DMS114 treated with DMSO at 0.1 percent for 48 hours (cell line): ENCODE measurements at regions not wholly inside any gene's neighbourhood (a gene's known extent, or its start where the extent isn't known, plus 50 kb on each side); places are given as distances from the start of the nearest gene placed in this dataset.

Experiments used
- DNase-seq: peaks from one replicate; lab custom pipeline; 2025; ENCODE audit not compliant: unreplicated experiment; lab: John Stamatoyannopoulos, UW

- no peak for DNase-seq
Measured at GRCh38 chr2:176597916-176598315, 328.7 kb downstream of the MTX2 start.

GRCh38 chr2:176598351-176598750 is 329.1 kb downstream of the MTX2 start:
- DNase-seq: no peak

GRCh38 chr2:176599796-176600485 is 330.7 kb downstream of the MTX2 start:
- DNase-seq: no peak

- no peak for DNase-seq
Measured at GRCh38 chr2:176601066-176601465, 331.8 kb downstream of the MTX2 start.

GRCh38 chr2:176612036-176612435 is 342.8 kb downstream of the MTX2 start:
- no peak for DNase-seq

- DNase-seq: no peak
Measured at GRCh38 chr2:176612736-176613135, 343.5 kb downstream of the MTX2 start.

- no peak for DNase-seq
Measured at GRCh38 chr2:176613323-176613987, 344.2 kb downstream of the MTX2 start.

GRCh38 chr2:176614049-176614448 is 344.8 kb downstream of the MTX2 start:
- DNase-seq: no peak

- no peak for DNase-seq
Measured at GRCh38 chr2:176614930-176615329, 345.7 kb downstream of the MTX2 start.

- no peak for DNase-seq
Measured at GRCh38 chr2:176619504-176619903, 350.3 kb downstream of the MTX2 start.

GRCh38 chr2:176621350-176621749 is 352.1 kb downstream of the MTX2 start:
- no peak for DNase-seq

GRCh38 chr2:176622792-176623191 is 353.6 kb downstream of the MTX2 start:
- no peak for DNase-seq

- DNase-seq: no peak
Measured at GRCh38 chr2:176626796-176627195, 357.6 kb downstream of the MTX2 start.

- no peak for DNase-seq
Measured at GRCh38 chr2:176628438-176628837, 359.2 kb downstream of the MTX2 start.

- no peak for DNase-seq
Measured at GRCh38 chr2:176633754-176634153, 364.5 kb downstream of the MTX2 start.

- no peak for DNase-seq
Measured at GRCh38 chr2:176636401-176636800, 367.2 kb downstream of the MTX2 start.

- DNase-seq: no peak
Measured at GRCh38 chr2:176637142-176637485, 367.9 kb downstream of the MTX2 start.

GRCh38 chr2:176637486-176638166 is 368.4 kb downstream of the MTX2 start:
- DNase-seq: no peak

GRCh38 chr2:176638167-176639015 is 369.1 kb downstream of the MTX2 start:
- DNase-seq: peak; percentile 15

GRCh38 chr2:176639016-176639343 is 369.7 kb downstream of the MTX2 start:
- DNase-seq: no peak

- no peak for DNase-seq
Measured at GRCh38 chr2:176639671-176640070, 370.4 kb downstream of the MTX2 start.

GRCh38 chr2:176641436-176641835 is 372.2 kb downstream of the MTX2 start:
- DNase-seq: no peak
